ENCODE measurements at regions not wholly inside any gene's neighbourhood (a gene's known extent, or its start where the extent isn't known, plus 50 kb on each side); places are given as distances from the start of the nearest gene placed in this dataset.

DNA sequence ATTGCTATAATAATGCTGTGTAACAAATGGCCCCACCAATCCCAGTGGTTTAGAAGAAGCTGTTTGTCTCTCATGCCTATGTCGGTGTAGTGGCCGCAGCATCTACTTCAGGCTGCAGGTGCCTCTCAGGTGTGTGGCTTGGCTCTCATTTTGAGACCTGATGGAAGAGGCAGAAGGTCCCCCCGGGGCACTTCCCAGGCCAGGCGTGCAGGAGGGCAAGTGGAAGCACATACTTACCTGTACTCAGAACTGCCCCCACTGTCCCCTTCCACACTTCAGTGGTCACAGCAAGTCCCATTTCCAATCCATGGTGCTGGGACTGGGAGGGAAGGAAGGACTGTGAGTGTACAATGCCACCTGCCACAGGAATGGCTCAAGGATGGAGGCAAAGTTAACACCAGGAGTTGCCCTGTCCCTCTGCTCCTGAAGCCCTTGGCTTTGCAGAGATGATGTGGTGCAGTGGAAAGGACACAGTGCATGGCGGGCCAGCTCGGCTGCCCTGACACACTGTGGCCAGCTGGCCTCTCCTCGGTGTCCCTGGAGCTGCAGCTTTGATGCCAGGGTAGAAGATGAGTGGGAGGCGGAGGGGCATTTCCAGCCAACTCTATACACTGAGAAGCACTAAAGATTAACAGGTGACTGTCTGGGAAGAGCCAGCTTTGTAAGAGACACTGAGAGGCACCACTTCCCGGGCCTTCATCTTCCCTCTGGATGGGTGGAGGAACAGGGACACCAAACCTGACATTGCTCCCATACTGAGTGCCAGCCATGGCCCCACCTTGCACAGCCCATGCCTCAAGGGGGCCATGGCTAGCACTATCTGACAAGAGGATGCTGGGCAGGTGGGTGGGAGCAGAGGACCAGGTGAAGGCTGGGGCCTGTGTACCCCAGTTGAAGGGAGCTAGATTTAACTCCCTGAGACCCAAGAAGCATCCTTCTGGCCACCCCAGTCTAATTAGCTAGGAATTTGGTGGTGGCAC, 105.9 kb downstream of the METRNL start:
- no peaks in the 10 kb centered on the region for H3K27me3 ChIP-seq
- no peak for ATAC-seq
- intact Hi-C loops (cut with DNase I), result no loop called here

GRCh38 chr17:83186226-83186625, 106.8 kb downstream of the METRNL start:
- DNase-seq (no peak), ATAC-seq (no peak)
- TF ChIP-seq, protein P1, sequence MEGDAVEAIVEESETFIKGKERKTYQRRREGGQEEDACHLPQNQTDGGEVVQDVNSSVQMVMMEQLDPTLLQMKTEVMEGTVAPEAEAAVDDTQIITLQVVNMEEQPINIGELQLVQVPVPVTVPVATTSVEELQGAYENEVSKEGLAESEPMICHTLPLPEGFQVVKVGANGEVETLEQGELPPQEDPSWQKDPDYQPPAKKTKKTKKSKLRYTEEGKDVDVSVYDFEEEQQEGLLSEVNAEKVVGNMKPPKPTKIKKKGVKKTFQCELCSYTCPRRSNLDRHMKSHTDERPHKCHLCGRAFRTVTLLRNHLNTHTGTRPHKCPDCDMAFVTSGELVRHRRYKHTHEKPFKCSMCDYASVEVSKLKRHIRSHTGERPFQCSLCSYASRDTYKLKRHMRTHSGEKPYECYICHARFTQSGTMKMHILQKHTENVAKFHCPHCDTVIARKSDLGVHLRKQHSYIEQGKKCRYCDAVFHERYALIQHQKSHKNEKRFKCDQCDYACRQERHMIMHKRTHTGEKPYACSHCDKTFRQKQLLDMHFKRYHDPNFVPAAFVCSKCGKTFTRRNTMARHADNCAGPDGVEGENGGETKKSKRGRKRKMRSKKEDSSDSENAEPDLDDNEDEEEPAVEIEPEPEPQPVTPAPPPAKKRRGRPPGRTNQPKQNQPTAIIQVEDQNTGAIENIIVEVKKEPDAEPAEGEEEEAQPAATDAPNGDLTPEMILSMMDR (IDR thresholded peaks at IDR 0.05), result no peak
- intact Hi-C loops (cut with DNase I), result no loop called here
- H3K27ac ChIP-seq, result no peak overlapping the region
- H3K9me3 ChIP-seq, result no peaks in the 10 kb centered on the region
- H3K4me3 ChIP-seq, result no peak overlapping the region
- no peaks in the 10 kb centered on the region for H3K36me3 ChIP-seq
- no peaks in the 10 kb centered on the region for H3K27me3 ChIP-seq
- peaks cover 18% of the 10 kb centered on the region for H3K4me1 ChIP-seq

More for the DNA sequence above, 105.9 kb downstream of the METRNL start:
- Histone ChIP-seq H3K4me1 (peaks cover 18% of the 10 kb centered on the region), H3K27ac (no peak overlapping the region), H3K36me3 (no peaks in the 10 kb centered on the region), H3K9me3 (no peaks in the 10 kb centered on the region), H3K4me3 (no peak overlapping the region)
- DNase-seq, result no peak
- TF ChIP-seq, protein P1 (IDR thresholded peaks at IDR 0.05), result no peak

DNA sequence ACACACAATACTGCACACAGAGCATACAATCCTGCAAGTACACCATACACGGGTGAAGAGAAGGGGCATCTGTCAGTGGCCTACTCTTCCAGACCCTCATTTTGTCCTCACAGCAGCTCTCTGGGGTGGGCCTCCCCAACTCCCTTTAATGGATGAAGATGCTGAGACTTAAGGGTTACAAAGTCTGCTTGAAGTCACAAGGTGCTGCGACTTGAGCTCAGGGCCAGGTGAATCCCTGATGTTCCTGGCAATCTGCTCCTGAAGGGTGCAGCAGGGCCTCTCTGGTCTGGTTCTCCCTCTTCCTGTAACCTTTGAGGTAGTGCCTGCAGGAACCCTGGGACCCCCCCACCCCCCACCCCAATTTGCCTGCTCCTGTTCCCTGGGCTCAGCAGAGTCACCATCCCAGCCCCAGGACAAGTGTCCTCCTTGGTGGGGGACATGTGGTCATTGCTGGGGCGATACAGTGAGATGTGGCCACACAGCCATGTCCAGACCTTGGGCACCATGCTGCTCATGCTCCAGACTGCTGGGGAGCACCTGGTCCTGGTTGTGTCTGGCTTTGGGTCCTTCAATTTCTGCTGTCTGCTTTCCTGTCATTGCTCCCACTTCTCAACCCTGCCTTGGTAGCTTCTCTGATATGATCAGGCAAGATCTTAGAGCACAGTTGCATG, 107.5 kb downstream of the METRNL start:
- H3K4me3 ChIP-seq, result no peak overlapping the region
- H3K9me3 ChIP-seq, result no peaks in the 10 kb centered on the region
- ATAC-seq (no peak), DNase-seq (no peak)
- H3K27me3 ChIP-seq, result no peaks in the 10 kb centered on the region
- H3K36me3 ChIP-seq, result no peaks in the 10 kb centered on the region
- TF ChIP-seq, protein P1 (IDR thresholded peaks at IDR 0.05), result no peak
- no peak overlapping the region for H3K27ac ChIP-seq
- peaks cover 18% of the 10 kb centered on the region for H3K4me1 ChIP-seq
- intact Hi-C loops (cut with DNase I), result no loop called here

- H3K27me3 ChIP-seq, result no peaks in the 10 kb centered on the region
- no peak overlapping the region for H3K27ac ChIP-seq
- DNase-seq (no peak), ATAC-seq (no peak)
- peaks cover 14% of the 10 kb centered on the region for H3K4me1 ChIP-seq
- H3K9me3 ChIP-seq, result no peaks in the 10 kb centered on the region
- TF ChIP-seq, protein P1 (IDR thresholded peaks at IDR 0.05), result no peak
- intact Hi-C loops (cut with DNase I), result no loop called here
- H3K36me3 ChIP-seq, result no peaks in the 10 kb centered on the region
- no peak overlapping the region for H3K4me3 ChIP-seq
These were observed 108.4 kb downstream of the METRNL start for GRCh38 chr17:83187782-83188311.

GRCh38 chr17:83189044-83190003, 109.9 kb downstream of the METRNL start:
- DNase-seq (peak; percentile 86), ATAC-seq (peak; percentile 85)
- Histone ChIP-seq H3K9me3 (no peaks in the 10 kb centered on the region), H3K4me1 (no peaks in the 10 kb centered on the region), H3K27ac (peak overlapping the region; percentile 53), H3K36me3 (no peaks in the 10 kb centered on the region), H3K27me3 (no peaks in the 10 kb centered on the region), H3K4me3 (no peak overlapping the region)
- TF ChIP-seq, protein P1 (IDR thresholded peaks at IDR 0.05), result no peak
- intact Hi-C loops (cut with DNase I), result no loop called here

Data from upper lobe of right lung (tissue), 1 donor.